NCI-H2107 treated with DMSO at 0.1 percent for 48 hours (cell line): ENCODE measurements at regions not wholly inside any gene's neighbourhood (a gene's known extent, or its start where the extent isn't known, plus 50 kb on each side); places are given as distances from the start of the nearest gene placed in this dataset.
"Not testable (repeated sequence)": the region's sequence is repeated elsewhere in the genome, so short reads cannot be mapped to it uniquely, and the experiment has no call there.

Experiments
- DNase-seq: peaks from one replicate; lab custom pipeline; 2025; ENCODE audit not compliant: unreplicated experiment; lab: John Stamatoyannopoulos, UW

- DNase-seq, result not testable (repeated sequence)
Observed at GRCh38 chr10:6702833-6703232, 122.8 kb upstream of the PRKCQ start.

- DNase-seq, result no peak
Observed at GRCh38 chr10:6702030-6702429, 122.0 kb upstream of the PRKCQ start.

GRCh38 chr10:6701289-6701688 is 121.2 kb upstream of the PRKCQ start:
- no peak for DNase-seq

- DNase-seq, result no peak
Observed at GRCh38 chr10:6700066-6700465, 120.0 kb upstream of the PRKCQ start.

GRCh38 chr10:6699336-6699735 is 119.3 kb upstream of the PRKCQ start:
- DNase-seq, result no peak

GRCh38 chr10:6695519-6695918 is 115.4 kb upstream of the PRKCQ start:
- no peak for DNase-seq

- no peak for DNase-seq
Observed at GRCh38 chr10:6694447-6695140, 114.5 kb upstream of the PRKCQ start.

- no peak for DNase-seq
Observed at GRCh38 chr10:6692856-6693255, 112.8 kb upstream of the PRKCQ start.

- DNase-seq, result no peak
Observed at GRCh38 chr10:6692103-6692502, 112.0 kb upstream of the PRKCQ start.

- DNase-seq, result no peak
Observed at GRCh38 chr10:6689036-6689435, 109.0 kb upstream of the PRKCQ start.

GRCh38 chr10:6680735-6681134 is 100.7 kb upstream of the PRKCQ start:
- DNase-seq, result no peak

- DNase-seq, result no peak
Observed at GRCh38 chr10:6678956-6679355, 98.9 kb upstream of the PRKCQ start.

GRCh38 chr10:6678211-6678803 is 98.2 kb upstream of the PRKCQ start:
- no peak for DNase-seq

- DNase-seq, result not testable (repeated sequence)
Observed at GRCh38 chr10:6677129-6677528, 97.1 kb upstream of the PRKCQ start.

GRCh38 chr10:6674291-6674690 is 94.2 kb upstream of the PRKCQ start:
- DNase-seq, result no peak

GRCh38 chr10:6671976-6672375 is 91.9 kb upstream of the PRKCQ start:
- no peak for DNase-seq

GRCh38 chr10:6669269-6669859 is 89.3 kb upstream of the PRKCQ start:
- no peak for DNase-seq

- DNase-seq, result peak; percentile 11
Observed at GRCh38 chr10:6667679-6668270, 87.7 kb upstream of the PRKCQ start.

- DNase-seq, result no peak
Observed at GRCh38 chr10:6667150-6667549, 87.1 kb upstream of the PRKCQ start.

GRCh38 chr10:6665847-6666246 is 85.8 kb upstream of the PRKCQ start:
- no peak for DNase-seq

- DNase-seq, result no peak
Observed at GRCh38 chr10:6660460-6660859, 80.4 kb upstream of the PRKCQ start.

GRCh38 chr10:6659451-6659850 is 79.4 kb upstream of the PRKCQ start:
- DNase-seq, result no peak
